H9 (cell line): ENCODE measurements at regions not wholly inside any gene's neighbourhood (a gene's known extent, or its start where the extent isn't known, plus 50 kb on each side); places are given as distances from the start of the nearest gene placed in this dataset.

Source experiments
- DNase-seq: peaks from one replicate; pipeline ENCODE4 v3.0.0-alpha.2; 2017
- H2AFZ ChIP-seq: one replicate; pipeline ENCODE4 v1.6.1; 2013; ENCODE audit warnings: mild to moderate bottlenecking, low read length, control low read depth, moderate library complexity
- H2AK5ac ChIP-seq: 2 replicates; pipeline ENCODE4 v1.6.1; 2013; ENCODE audit warnings: low read length, control low read depth, mixed read lengths; ENCODE audit not compliant: insufficient read length
- H2BK120ac ChIP-seq: one replicate; pipeline ENCODE4 v1.6.1; 2013; ENCODE audit warnings: low read depth, mild to moderate bottlenecking, low read length, control low read depth, inconsistent platforms; ENCODE audit not compliant: poor library complexity, severe bottlenecking
- H2BK12ac ChIP-seq: 2 replicates; pipeline ENCODE4 v1.6.1; 2013; ENCODE audit warnings: low read length, control low read depth, mixed read lengths, low read depth; ENCODE audit not compliant: insufficient read length
- H2BK15ac ChIP-seq: 2 replicates; pipeline ENCODE4 v1.6.1; 2013; ENCODE audit warnings: low read depth, low read length, control low read depth
- H2BK20ac ChIP-seq: one replicate; pipeline ENCODE4 v1.6.1; 2013; ENCODE audit warnings: low read depth, mild to moderate bottlenecking, low read length, control low read depth, inconsistent platforms; ENCODE audit not compliant: poor library complexity, severe bottlenecking
- H2BK5ac ChIP-seq: 2 replicates; pipeline ENCODE4 v1.6.1; 2013; ENCODE audit warnings: low read length, control low read depth, mixed read lengths; ENCODE audit not compliant: insufficient read length
- H3K14ac ChIP-seq: 2 replicates; pipeline ENCODE4 v1.6.1; 2013; ENCODE audit warnings: low read length, control low read depth; ENCODE audit not compliant: insufficient read depth
- H3K18ac ChIP-seq: 2 replicates; pipeline ENCODE4 v1.6.1; 2013; ENCODE audit warnings: low read depth, mild to moderate bottlenecking, mixed read lengths, low read length, control low read depth; ENCODE audit not compliant: insufficient read length
- H3K23ac ChIP-seq: 2 replicates; pipeline ENCODE4 v1.6.1; 2013; ENCODE audit warnings: low read length, control low read depth, mixed read lengths, low read depth; ENCODE audit not compliant: insufficient read length
- H3K23me2 ChIP-seq: 2 replicates; pipeline ENCODE4 v1.6.1; 2013; ENCODE audit warnings: low read depth, mild to moderate bottlenecking, mixed read lengths, low read length, control low read depth; ENCODE audit not compliant: insufficient read length, poor library complexity, severe bottlenecking
- H3K27ac ChIP-seq: 2 replicates; pipeline ENCODE4 v1.5.1; 2013; ENCODE audit warnings: low read length, control low read depth, mixed read lengths, low read depth; ENCODE audit not compliant: insufficient read length
- H3K27me3 ChIP-seq: 2 replicates; pipeline ENCODE4 v1.6.1; 2013; ENCODE audit warnings: low read length, control low read depth, inconsistent platforms; ENCODE audit not compliant: insufficient read depth
- H3K4ac ChIP-seq: 2 replicates; pipeline ENCODE4 v1.6.1; 2013; ENCODE audit warnings: low read depth, mild to moderate bottlenecking, control low read depth, inconsistent platforms, low read length, moderate library complexity
- H3K4me1 ChIP-seq: 2 replicates; pipeline ENCODE4 v1.6.1; 2013; ENCODE audit warnings: low read length, control low read depth, inconsistent platforms; ENCODE audit not compliant: insufficient read depth
- H3K4me2 ChIP-seq: 2 replicates; pipeline ENCODE4 v1.6.1; 2013; ENCODE audit warnings: low read length, control low read depth, mixed read lengths; ENCODE audit not compliant: insufficient read length, insufficient read depth
- H3K56ac ChIP-seq: 2 replicates; pipeline ENCODE4 v1.6.1; 2013; ENCODE audit warnings: low read depth, mild to moderate bottlenecking, mixed read lengths, low read length, control low read depth; ENCODE audit not compliant: insufficient read length
- H3K79me1 ChIP-seq: 2 replicates; pipeline ENCODE4 v1.6.1; 2013; ENCODE audit warnings: low read depth, mild to moderate bottlenecking, moderate library complexity, low read length, control low read depth, inconsistent platforms; ENCODE audit not compliant: insufficient read depth, poor library complexity, severe bottlenecking
- H3K79me2 ChIP-seq: 2 replicates; pipeline ENCODE4 v1.6.1; 2013; ENCODE audit warnings: low read length, control low read depth, inconsistent platforms; ENCODE audit not compliant: insufficient read depth
- H3K9ac ChIP-seq: 2 replicates; pipeline ENCODE4 v1.6.1; 2013; ENCODE audit warnings: low read length, control low read depth, mixed read lengths; ENCODE audit not compliant: insufficient read length; ENCODE audit errors: extremely low read depth
- H3K9me3 ChIP-seq: one replicate; pipeline ENCODE4 v1.6.1; 2013; ENCODE audit warnings: low read depth, low read length, inconsistent platforms; ENCODE audit not compliant: control insufficient read depth
- H3T11ph ChIP-seq: one replicate; pipeline ENCODE4 v1.6.1; 2013; ENCODE audit warnings: mild to moderate bottlenecking, low read length, control low read depth, inconsistent platforms
- H4K20me1 ChIP-seq: one replicate; pipeline ENCODE4 v1.6.1; 2013; ENCODE audit not compliant: control insufficient read depth, insufficient read length, insufficient read depth
- H4K5ac ChIP-seq: 2 replicates; pipeline ENCODE4 v1.6.1; 2013; ENCODE audit warnings: low read depth, mild to moderate bottlenecking, mixed read lengths, low read length, control low read depth; ENCODE audit not compliant: insufficient read length
- H4K8ac ChIP-seq: replicated peaks from 2 replicates; pipeline ENCODE4 v1.6.1; 2013; ENCODE audit warnings: low read length, control low read depth, mixed read lengths, low read depth; ENCODE audit not compliant: insufficient read length
- H4K91ac ChIP-seq: 2 replicates; pipeline ENCODE4 v1.6.1; 2013; ENCODE audit warnings: low read depth, mild to moderate bottlenecking, moderate library complexity, mixed read lengths, low read length, control low read depth; ENCODE audit not compliant: insufficient read length
- H3K27ac Mint-ChIP-seq, 3 experiments: 2 replicates in 2 of 3; 3 replicates in 1 of 3; pipeline ENCODE4 v1.8.0; 2020 to 2021; ENCODE audit warnings: mixed read lengths in 3 of 3, mild to moderate bottlenecking in 1 of 3, moderate library complexity in 1 of 3
- H3K27me3 Mint-ChIP-seq: 2 replicates; pipeline ENCODE4 v1.8.0; 2021; ENCODE audit warnings: low read depth, mild to moderate bottlenecking, moderate library complexity, mixed read lengths
- H3K36me3 Mint-ChIP-seq, 3 experiments: 2 replicates in 2 of 3; 3 replicates in 1 of 3; pipeline ENCODE4 v1.8.0; 2020 to 2021; ENCODE audit warnings: low read depth in 3 of 3, mixed read lengths in 3 of 3; ENCODE audit not compliant: insufficient read depth in 1 of 3
- H3K4me1 Mint-ChIP-seq, 2 experiments: 2 replicates each; pipeline ENCODE4 v1.8.0; 2020; ENCODE audit warnings: mixed read lengths in 2 of 2
- H3K4me3 Mint-ChIP-seq, 2 experiments: 2 replicates in 1 of 2; 3 replicates in 1 of 2; pipeline ENCODE4 v1.8.0; 2020 to 2021; ENCODE audit warnings: mild to moderate bottlenecking in 2 of 2, mixed read lengths in 2 of 2, moderate library complexity in 1 of 2
- H3K9me3 Mint-ChIP-seq, 2 experiments: 2 replicates in 1 of 2; 3 replicates in 1 of 2; pipeline ENCODE4 v1.8.0; 2020; ENCODE audit warnings: mild to moderate bottlenecking in 2 of 2, mixed read lengths in 2 of 2, moderate library complexity in 1 of 2
- CTCF ChIP-seq: fragments of 200-600 bp; sonication (generic); conservative IDR thresholded peaks from 3 replicates; pipeline ENCODE4 v1.8.0; 2021; ENCODE audit warnings: antibody characterized with exemption, mild to moderate bottlenecking

GRCh38 chr1:187197685-187198084 is 368.9 kb downstream of the PLA2G4A start:
- no peak overlapping the region for H2BK15ac ChIP-seq
- peaks cover 8 to 12% of the 10 kb centered on the region in 2 experiments for H3K9me3 Mint-ChIP-seq
- H2BK20ac ChIP-seq, result no peak overlapping the region
- H3K4me3 Mint-ChIP-seq, result no peak overlapping the region
- H4K91ac ChIP-seq, result no peak overlapping the region
- no peak overlapping the region for H3K4me2 ChIP-seq
- H2BK12ac ChIP-seq, result no peak overlapping the region
- no peak for TF ChIP-seq CTCF
- H3K4me1 ChIP-seq, result no peaks in the 10 kb centered on the region
- no peak overlapping the region for H3K9ac ChIP-seq
- H3K27me3 ChIP-seq, result no peaks in the 10 kb centered on the region
- H4K20me1 ChIP-seq, result no peaks in the 10 kb centered on the region
- no peak overlapping the region for H3K18ac ChIP-seq
- no peaks in the 10 kb centered on the region for H3K27me3 Mint-ChIP-seq
- H4K5ac ChIP-seq, result no peak overlapping the region
- no peak overlapping the region for H3K27ac Mint-ChIP-seq
- no peak overlapping the region for H2BK120ac ChIP-seq
- DNase-seq, result no peak
- H4K8ac ChIP-seq, result no peak overlapping the region
- no peak overlapping the region for H3K23ac ChIP-seq
- no peak overlapping the region for H3K14ac ChIP-seq
- H3K79me1 ChIP-seq, result no peaks in the 10 kb centered on the region
- no peaks in the 10 kb centered on the region for H3K9me3 ChIP-seq
- H3K27ac ChIP-seq, result no peak overlapping the region
- H3K56ac ChIP-seq, result no peak overlapping the region
- H3K4me1 Mint-ChIP-seq, result no peaks in the 10 kb centered on the region
- H3K36me3 Mint-ChIP-seq, result peaks cover 0 to 8% (median 0%) of the 10 kb centered on the region in 3 experiments; a peak in 4 of 7 replicates
- H3K4ac ChIP-seq, result no peak overlapping the region
- no peak overlapping the region for H2AK5ac ChIP-seq
- H3K23me2 ChIP-seq, result no peaks in the 10 kb centered on the region
- no peak overlapping the region for H3T11ph ChIP-seq
- H3K79me2 ChIP-seq, result no peaks in the 10 kb centered on the region
- H2BK5ac ChIP-seq, result no peak overlapping the region
- no peak overlapping the region for H2AFZ ChIP-seq
